T-helper 2 cell treated with Interferon-gamma antibody and Interleukin-4, amounts not matched to agents 5 μg/mL and 100 μg/mL, for 36 hours (primary cell): ENCODE measurements at regions not wholly inside any gene's neighbourhood (a gene's known extent, or its start where the extent isn't known, plus 50 kb on each side); places are given as distances from the start of the nearest gene placed in this dataset.

Experiments used
- DNase-seq: peaks from one replicate; pipeline ENCODE4 v3.0.0; 2021; ENCODE audit warnings: low spot score
- H3K27ac Mint-ChIP-seq: one replicate; pipeline ENCODE4 v1.8.0; 2021; ENCODE audit warnings: mild to moderate bottlenecking, mixed read lengths
- H3K27me3 Mint-ChIP-seq: one replicate; pipeline ENCODE4 v1.8.0; 2021; ENCODE audit warnings: low read depth, mixed read lengths
- H3K36me3 Mint-ChIP-seq: one replicate; pipeline ENCODE4 v1.8.0; 2021; ENCODE audit warnings: low read depth, mixed read lengths
- H3K4me1 Mint-ChIP-seq: one replicate; pipeline ENCODE4 v1.8.0; 2021; ENCODE audit warnings: low read depth, mixed read lengths
- H3K4me3 Mint-ChIP-seq: one replicate; pipeline ENCODE4 v1.8.0; 2022; ENCODE audit warnings: mild to moderate bottlenecking, moderate library complexity, mixed read lengths
- H3K9me3 Mint-ChIP-seq: one replicate; pipeline ENCODE4 v1.8.0; 2021; ENCODE audit warnings: mixed read lengths

GRCh38 chr3:104610730-104611652 is 755.7 kb upstream of the ALCAM start:
- DNase-seq: no peak
- no peaks in the 10 kb centered on the region for H3K27me3 Mint-ChIP-seq
- H3K9me3 Mint-ChIP-seq: no peaks in the 10 kb centered on the region
- H3K36me3 Mint-ChIP-seq: no peaks in the 10 kb centered on the region
- H3K4me3 Mint-ChIP-seq: no peak overlapping the region
- H3K4me1 Mint-ChIP-seq: peaks cover 6% of the 10 kb centered on the region
- no peak overlapping the region for H3K27ac Mint-ChIP-seq

GRCh38 chr3:104612218-104612617 is 754.5 kb upstream of the ALCAM start:
- no peaks in the 10 kb centered on the region for H3K9me3 Mint-ChIP-seq
- no peaks in the 10 kb centered on the region for H3K27me3 Mint-ChIP-seq

DNA sequence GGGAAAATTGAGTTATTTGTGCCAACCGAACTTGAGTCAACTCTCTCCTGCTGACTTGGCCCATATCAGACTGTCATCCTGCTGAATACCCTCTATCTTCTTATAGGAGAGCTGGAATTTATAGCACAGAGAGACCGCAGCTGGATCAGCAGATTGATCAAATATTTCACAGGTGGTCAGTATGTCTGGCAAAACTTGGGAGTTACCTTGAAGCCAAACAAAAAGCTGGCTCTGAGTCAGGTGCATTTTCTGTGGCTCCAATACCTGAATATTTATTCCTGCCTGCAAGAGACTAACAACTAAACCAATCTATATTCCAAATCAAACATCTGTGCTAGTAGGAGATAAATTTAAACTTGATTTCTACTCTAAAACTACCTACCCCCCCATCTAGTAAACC is 752.1 kb upstream of the ALCAM start:
- H3K27me3 Mint-ChIP-seq: no peaks in the 10 kb centered on the region
- no peak overlapping the region for H3K4me3 Mint-ChIP-seq
- H3K27ac Mint-ChIP-seq: no peak overlapping the region
- no peaks in the 10 kb centered on the region for H3K36me3 Mint-ChIP-seq
- H3K4me1 Mint-ChIP-seq: no peaks in the 10 kb centered on the region
- no peak for DNase-seq
- H3K9me3 Mint-ChIP-seq: no peaks in the 10 kb centered on the region

More at GRCh38 chr3:104612218-104612617, 754.5 kb upstream of the ALCAM start:
- no peak for DNase-seq
- H3K4me3 Mint-ChIP-seq: no peak overlapping the region
- H3K36me3 Mint-ChIP-seq: no peaks in the 10 kb centered on the region
- H3K27ac Mint-ChIP-seq: no peak overlapping the region
- H3K4me1 Mint-ChIP-seq: no peaks in the 10 kb centered on the region

GRCh38 chr3:104628185-104628789 is 738.4 kb upstream of the ALCAM start:
- no peak overlapping the region for H3K4me3 Mint-ChIP-seq
- no peaks in the 10 kb centered on the region for H3K27me3 Mint-ChIP-seq
- H3K27ac Mint-ChIP-seq: no peak overlapping the region
- no peaks in the 10 kb centered on the region for H3K9me3 Mint-ChIP-seq
- no peak for DNase-seq
- H3K36me3 Mint-ChIP-seq: no peaks in the 10 kb centered on the region
- H3K4me1 Mint-ChIP-seq: no peaks in the 10 kb centered on the region

- no peak overlapping the region for H3K4me3 Mint-ChIP-seq
- DNase-seq: no peak
- H3K36me3 Mint-ChIP-seq: no peaks in the 10 kb centered on the region
- H3K9me3 Mint-ChIP-seq: no peaks in the 10 kb centered on the region
- H3K27me3 Mint-ChIP-seq: no peaks in the 10 kb centered on the region
- no peak overlapping the region for H3K27ac Mint-ChIP-seq
- H3K4me1 Mint-ChIP-seq: no peaks in the 10 kb centered on the region
These were observed 737.7 kb upstream of the ALCAM start for GRCh38 chr3:104629038-104629437.

DNA sequence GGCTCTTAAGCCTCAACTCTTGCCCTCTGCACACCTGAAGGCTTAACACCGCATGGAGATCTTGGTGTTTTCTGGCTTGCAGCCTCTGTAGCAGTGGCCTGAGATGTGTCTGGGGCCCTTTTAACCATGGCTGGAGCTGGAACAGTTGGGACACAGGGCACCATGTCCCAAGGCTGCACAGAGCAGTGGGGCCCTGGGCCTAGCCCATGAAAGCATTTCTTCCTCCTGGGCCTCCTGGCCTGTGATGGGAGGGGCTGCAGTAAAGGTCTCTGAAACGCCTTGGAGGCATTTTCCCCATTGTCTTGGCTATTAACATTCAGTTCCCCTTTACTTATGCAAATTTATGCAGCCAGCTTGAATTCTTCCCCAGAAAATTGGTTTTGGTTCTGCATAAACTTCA is 735.5 kb upstream of the ALCAM start:
- H3K36me3 Mint-ChIP-seq: no peaks in the 10 kb centered on the region
- no peak overlapping the region for H3K4me3 Mint-ChIP-seq
- H3K4me1 Mint-ChIP-seq: no peaks in the 10 kb centered on the region
- DNase-seq: no peak
- H3K27ac Mint-ChIP-seq: no peak overlapping the region
- H3K9me3 Mint-ChIP-seq: no peaks in the 10 kb centered on the region
- no peaks in the 10 kb centered on the region for H3K27me3 Mint-ChIP-seq

GRCh38 chr3:104632521-104632920 is 734.2 kb upstream of the ALCAM start:
- H3K36me3 Mint-ChIP-seq: no peaks in the 10 kb centered on the region
- H3K27me3 Mint-ChIP-seq: no peaks in the 10 kb centered on the region

GRCh38 chr3:104632947-104633346 is 733.8 kb upstream of the ALCAM start:
- no peak for DNase-seq
- Mint-ChIP-seq H3K27me3 (no peaks in the 10 kb centered on the region), H3K4me3 (no peak overlapping the region), H3K4me1 (no peaks in the 10 kb centered on the region), H3K27ac (no peak overlapping the region), H3K9me3 (no peaks in the 10 kb centered on the region), H3K36me3 (no peaks in the 10 kb centered on the region)

More at GRCh38 chr3:104632521-104632920, 734.2 kb upstream of the ALCAM start:
- H3K4me3 Mint-ChIP-seq: no peak overlapping the region
- no peaks in the 10 kb centered on the region for H3K9me3 Mint-ChIP-seq
- H3K27ac Mint-ChIP-seq: no peak overlapping the region
- no peak for DNase-seq
- H3K4me1 Mint-ChIP-seq: no peaks in the 10 kb centered on the region

DNA sequence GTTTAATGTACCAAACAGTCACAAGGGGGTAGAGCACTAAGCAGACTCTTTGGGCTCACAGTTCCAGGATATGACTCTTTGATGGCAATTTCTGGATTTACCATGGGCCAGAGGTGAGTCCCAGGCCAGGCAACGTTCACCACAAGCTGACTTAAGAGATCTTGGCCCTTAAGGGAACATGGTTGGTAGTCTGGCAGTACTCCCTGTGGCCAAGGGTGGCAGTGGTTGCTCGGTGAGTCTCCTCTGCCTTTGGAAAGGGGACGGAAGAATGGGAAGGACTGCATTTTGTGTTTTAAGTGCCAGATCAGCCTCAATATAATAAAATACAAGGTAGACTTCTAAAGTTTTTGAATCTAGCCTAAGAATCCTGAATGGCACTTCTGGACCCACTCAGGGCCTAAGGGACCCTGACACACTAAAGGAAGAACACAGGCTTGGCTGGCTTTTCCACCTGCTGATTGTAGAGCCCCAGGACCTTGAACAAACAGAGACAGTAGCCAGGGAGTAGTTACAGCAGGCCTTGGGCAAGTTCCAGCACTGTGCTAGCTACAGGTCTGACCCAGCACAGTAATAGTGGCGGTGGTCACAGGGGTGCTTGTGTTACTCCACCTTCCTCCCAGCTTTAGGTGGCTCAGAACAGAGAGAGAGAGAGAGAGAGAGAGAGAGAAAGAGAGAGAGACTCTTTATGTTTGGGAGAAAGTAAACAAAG is 730.7 kb upstream of the ALCAM start:
- no peak overlapping the region for H3K4me3 Mint-ChIP-seq
- no peaks in the 10 kb centered on the region for H3K4me1 Mint-ChIP-seq
- no peak for DNase-seq
- no peaks in the 10 kb centered on the region for H3K27me3 Mint-ChIP-seq
- H3K9me3 Mint-ChIP-seq: no peaks in the 10 kb centered on the region
- no peaks in the 10 kb centered on the region for H3K36me3 Mint-ChIP-seq
- no peak overlapping the region for H3K27ac Mint-ChIP-seq

GRCh38 chr3:104642827-104643226 is 723.9 kb upstream of the ALCAM start:
- Mint-ChIP-seq H3K27me3 (no peaks in the 10 kb centered on the region), H3K4me1 (no peaks in the 10 kb centered on the region), H3K9me3 (no peaks in the 10 kb centered on the region), H3K27ac (no peak overlapping the region), H3K36me3 (no peaks in the 10 kb centered on the region), H3K4me3 (no peak overlapping the region)
- no peak for DNase-seq

- Mint-ChIP-seq H3K9me3 (no peaks in the 10 kb centered on the region), H3K27me3 (no peaks in the 10 kb centered on the region), H3K4me1 (no peaks in the 10 kb centered on the region), H3K4me3 (no peak overlapping the region), H3K27ac (no peak overlapping the region), H3K36me3 (no peaks in the 10 kb centered on the region)
- DNase-seq: no peak
These were observed 720.5 kb upstream of the ALCAM start for GRCh38 chr3:104646196-104646595.

GRCh38 chr3:104648823-104649222 is 717.9 kb upstream of the ALCAM start:
- H3K4me1 Mint-ChIP-seq: no peaks in the 10 kb centered on the region
- H3K27ac Mint-ChIP-seq: no peak overlapping the region
- no peaks in the 10 kb centered on the region for H3K36me3 Mint-ChIP-seq
- H3K27me3 Mint-ChIP-seq: no peaks in the 10 kb centered on the region
- DNase-seq: no peak
- no peak overlapping the region for H3K4me3 Mint-ChIP-seq
- H3K9me3 Mint-ChIP-seq: no peaks in the 10 kb centered on the region

DNA sequence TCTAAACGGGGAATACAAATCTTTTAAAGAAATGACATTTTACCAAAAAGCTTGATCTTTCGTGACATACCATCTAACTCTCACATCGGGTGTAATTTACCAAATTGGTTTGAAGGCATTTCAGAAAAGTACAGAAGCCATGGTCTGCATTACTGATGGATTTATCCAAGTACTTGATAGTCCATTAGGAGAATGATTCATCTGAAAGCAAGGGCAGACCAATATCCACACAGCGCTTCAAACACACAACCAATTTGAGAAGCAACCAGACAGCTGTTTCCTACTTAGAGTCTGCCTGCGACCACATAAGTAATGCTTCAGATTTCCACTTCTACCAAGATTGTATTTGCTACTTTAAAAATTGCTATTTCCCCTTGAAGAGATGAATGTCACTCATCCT is 697.6 kb upstream of the ALCAM start:
- H3K27me3 Mint-ChIP-seq: no peaks in the 10 kb centered on the region
- no peak overlapping the region for H3K27ac Mint-ChIP-seq
- H3K36me3 Mint-ChIP-seq: no peaks in the 10 kb centered on the region
- H3K4me3 Mint-ChIP-seq: no peak overlapping the region
- no peak for DNase-seq
- no peaks in the 10 kb centered on the region for H3K9me3 Mint-ChIP-seq
- H3K4me1 Mint-ChIP-seq: no peaks in the 10 kb centered on the region

- H3K27me3 Mint-ChIP-seq: no peaks in the 10 kb centered on the region
- no peaks in the 10 kb centered on the region for H3K36me3 Mint-ChIP-seq
- H3K4me1 Mint-ChIP-seq: no peaks in the 10 kb centered on the region
- no peak overlapping the region for H3K27ac Mint-ChIP-seq
- no peak for DNase-seq
- no peaks in the 10 kb centered on the region for H3K9me3 Mint-ChIP-seq
- no peak overlapping the region for H3K4me3 Mint-ChIP-seq
These were observed 694.4 kb upstream of the ALCAM start for GRCh38 chr3:104672331-104672730.
